Bronchial epithelial cell (primary cell): ENCODE measurements at regions not wholly inside any gene's neighbourhood (a gene's known extent, or its start where the extent isn't known, plus 50 kb on each side); places are given as distances from the start of the nearest gene placed in this dataset.

Experiments
- DNase-seq: peaks from one replicate; pipeline ENCODE4 v3.0.0-alpha.2; 2010; ENCODE audit warnings: low read depth
- FAIRE-seq: peaks from 2 replicates; lab custom pipeline; 2011; peaks lifted over from hg19 to GRCh38; lab: Jason Lieb, UNC
- H3K27me3 ChIP-seq: 2 replicates; pipeline ENCODE4 v1.5.1; 2011; ENCODE audit warnings: low read length; ENCODE audit not compliant: control insufficient read depth, insufficient read depth
- H3K36me3 ChIP-seq: 2 replicates; pipeline ENCODE4 v1.5.1; 2011; ENCODE audit warnings: low read length; ENCODE audit not compliant: control insufficient read depth, insufficient read depth
- H3K4me3 ChIP-seq: 2 replicates; pipeline ENCODE4 v1.5.1; 2011; ENCODE audit warnings: mild to moderate bottlenecking, low read depth, low read length, control low read depth
- CTCF ChIP-seq: IDR thresholded peaks from 2 replicates; pipeline ENCODE4 v1.5.1; 2011; ENCODE audit warnings: mild to moderate bottlenecking, moderate library complexity, low read length, control low read depth, inconsistent platforms; ENCODE audit not compliant: insufficient read depth, severe bottlenecking

- H3K27me3 ChIP-seq: no peaks in the 10 kb centered on the region
- DNase-seq (no peak), FAIRE-seq (no peak)
- no peak for TF ChIP-seq CTCF
- H3K36me3 ChIP-seq: no peaks in the 10 kb centered on the region
- H3K4me3 ChIP-seq: no peak overlapping the region
These were observed 158.1 kb downstream of the DTHD1 start for GRCh38 chr4:36439556-36439955.

- Histone ChIP-seq H3K27me3 (no peaks in the 10 kb centered on the region), H3K4me3 (no peak overlapping the region), H3K36me3 (no peaks in the 10 kb centered on the region)
- DNase-seq (no peak), FAIRE-seq (no peak)
- TF ChIP-seq CTCF: no peak
These were observed 164.1 kb downstream of the DTHD1 start for GRCh38 chr4:36445480-36445879.

- Histone ChIP-seq H3K4me3 (no peak overlapping the region), H3K27me3 (no peaks in the 10 kb centered on the region), H3K36me3 (no peaks in the 10 kb centered on the region)
- no peak for TF ChIP-seq CTCF
- no peak for FAIRE-seq
- DNase-seq: peak; percentile 35
These were observed 164.9 kb downstream of the DTHD1 start for GRCh38 chr4:36446275-36446674.

- no peak for FAIRE-seq
- TF ChIP-seq CTCF: no peak
- DNase-seq: no peak
- Histone ChIP-seq H3K36me3 (no peaks in the 10 kb centered on the region), H3K4me3 (no peak overlapping the region), H3K27me3 (no peaks in the 10 kb centered on the region)
These were observed 179.9 kb downstream of the DTHD1 start for GRCh38 chr4:36461344-36461743.

GRCh38 chr4:36467670-36468069 is 186.3 kb downstream of the DTHD1 start:
- H3K27me3 ChIP-seq: no peaks in the 10 kb centered on the region
- FAIRE-seq: no peak
- no peaks in the 10 kb centered on the region for H3K36me3 ChIP-seq

More at GRCh38 chr4:36467670-36468069, 186.3 kb downstream of the DTHD1 start:
- no peak overlapping the region for H3K4me3 ChIP-seq
- no peak for DNase-seq
- TF ChIP-seq CTCF: no peak
